ENCODE measurements at regions not wholly inside any gene's neighbourhood (a gene's known extent, or its start where the extent isn't known, plus 50 kb on each side); places are given as distances from the start of the nearest gene placed in this dataset.
A peak's percentile ranks its signal among the peaks of the same experiment; 100 is the strongest.

GRCh38 chr14:79989990-79990389 is 221.3 kb downstream of the DIO2 start:
- Histone ChIP-seq H3K4ac (ENCODE audit: low read depth in 1 of 2, low read length in 2 of 2) (no peak overlapping the region), H3K27me3 (ENCODE audit: control insufficient read depth in 1 of 2, insufficient read depth in 1 of 2, low read length in 2 of 2) (no peaks in the 10 kb centered on the region), H2BK120ac (ENCODE audit: low read depth, low read length) (no peak overlapping the region), H3K4me1 (ENCODE audit: control insufficient read depth, insufficient read depth, low read depth, low read length) (no peaks in the 10 kb centered on the region), H3K9ac (ENCODE audit: low read length) (no peak overlapping the region), H4K8ac (ENCODE audit: low read length) (no peak overlapping the region), H3K14ac (ENCODE audit: low read length in 2 of 2) (no peak overlapping the region), H3K4me2 (ENCODE audit: low read length, poor library complexity, severe bottlenecking) (no peak overlapping the region), H3K18ac (ENCODE audit: low read depth in 1 of 2, low read length in 2 of 2) (no peak overlapping the region), H4K91ac (ENCODE audit: low read length) (no peak overlapping the region), H3K27ac (ENCODE audit: low read length, poor library complexity, severe bottlenecking) (no peak overlapping the region), H2AK5ac (ENCODE audit: low read length, severe bottlenecking) (no peak overlapping the region), H3K9me3 (ENCODE audit: control insufficient read depth, low read length) (no peaks in the 10 kb centered on the region), H3K79me1 (replicated peaks; ENCODE audit: low read length, poor library complexity, severe bottlenecking) (no peaks in the 10 kb centered on the region), H3K23ac (ENCODE audit: low read length in 2 of 2) (no peak overlapping the region), H2BK5ac (ENCODE audit: low read depth, low read length, poor library complexity, severe bottlenecking) (no peak overlapping the region), H2BK12ac (ENCODE audit: low read length in 2 of 2) (no peak overlapping the region), H2AFZ (ENCODE audit: low read depth, low read length) (no peak overlapping the region), H3K36me3 (ENCODE audit: control insufficient read depth in 1 of 2, insufficient read depth in 2 of 2, low read depth in 1 of 2, low read length in 2 of 2) (no peaks in the 10 kb centered on the region), H3K4me3 (ENCODE audit: insufficient read depth in 1 of 2, low read depth in 1 of 2, low read length in 2 of 2) (no peak overlapping the region), H2BK15ac (ENCODE audit: low read depth, poor library complexity, severe bottlenecking) (no peak overlapping the region)
- 95% methylated on average over 1 of the region's 2 CpGs for WGBS
- DNase-seq, result no peak

- Histone ChIP-seq H3K9me3 (ENCODE audit: control insufficient read depth, low read length) (no peaks in the 10 kb centered on the region), H3K36me3 (ENCODE audit: control insufficient read depth in 1 of 2, insufficient read depth in 2 of 2, low read depth in 1 of 2, low read length in 2 of 2) (no peaks in the 10 kb centered on the region), H3K4me2 (ENCODE audit: low read length, poor library complexity, severe bottlenecking) (no peak overlapping the region), H3K4me1 (ENCODE audit: control insufficient read depth, insufficient read depth, low read depth, low read length) (no peaks in the 10 kb centered on the region), H2BK12ac (ENCODE audit: low read length in 2 of 2) (no peak overlapping the region), H2BK15ac (ENCODE audit: low read depth, poor library complexity, severe bottlenecking) (no peak overlapping the region), H2BK5ac (ENCODE audit: low read depth, low read length, poor library complexity, severe bottlenecking) (no peak overlapping the region), H3K27ac (ENCODE audit: low read length, poor library complexity, severe bottlenecking) (no peak overlapping the region), H4K8ac (ENCODE audit: low read length) (no peak overlapping the region), H2BK120ac (ENCODE audit: low read depth, low read length) (no peak overlapping the region), H4K91ac (ENCODE audit: low read length) (no peak overlapping the region), H3K27me3 (ENCODE audit: control insufficient read depth in 1 of 2, insufficient read depth in 1 of 2, low read length in 2 of 2) (no peaks in the 10 kb centered on the region), H3K4ac (ENCODE audit: low read depth in 1 of 2, low read length in 2 of 2) (no peak overlapping the region), H2AK5ac (ENCODE audit: low read length, severe bottlenecking) (no peak overlapping the region), H2AFZ (ENCODE audit: low read depth, low read length) (no peak overlapping the region), H3K14ac (ENCODE audit: low read length in 2 of 2) (no peak overlapping the region), H3K9ac (ENCODE audit: low read length) (no peak overlapping the region), H3K4me3 (ENCODE audit: insufficient read depth in 1 of 2, low read depth in 1 of 2, low read length in 2 of 2) (no peak overlapping the region), H3K79me1 (replicated peaks; ENCODE audit: low read length, poor library complexity, severe bottlenecking) (no peaks in the 10 kb centered on the region), H3K23ac (ENCODE audit: low read length in 2 of 2) (no peak overlapping the region), H3K18ac (ENCODE audit: low read depth in 1 of 2, low read length in 2 of 2) (no peak overlapping the region)
- WGBS, result no CpG with 5 or more reads among the region's 1 CpG
- no peak for DNase-seq
These were observed 225.1 kb downstream of the DIO2 start for GRCh38 chr14:79986251-79986650.

GRCh38 chr14:79972230-79972629 is 239.1 kb downstream of the DIO2 start:
- no peak overlapping the region for H2BK120ac ChIP-seq (ENCODE audit: low read depth, low read length)
- H2BK5ac ChIP-seq (ENCODE audit: low read depth, low read length, poor library complexity, severe bottlenecking), result no peak overlapping the region
- no peak overlapping the region for H3K23ac ChIP-seq (ENCODE audit: low read length in 2 of 2)
- H3K79me1 ChIP-seq (replicated peaks; ENCODE audit: low read length, poor library complexity, severe bottlenecking), result no peaks in the 10 kb centered on the region
- no peak overlapping the region for H3K4me2 ChIP-seq (ENCODE audit: low read length, poor library complexity, severe bottlenecking)
- H3K14ac ChIP-seq (ENCODE audit: low read length in 2 of 2), result no peak overlapping the region
- H3K36me3 ChIP-seq (ENCODE audit: control insufficient read depth in 1 of 2, insufficient read depth in 2 of 2, low read depth in 1 of 2, low read length in 2 of 2), result no peaks in the 10 kb centered on the region
- no peak overlapping the region for H3K9ac ChIP-seq (ENCODE audit: low read length)
- H2BK12ac ChIP-seq (ENCODE audit: low read length in 2 of 2), result no peak overlapping the region
- no peak for DNase-seq
- H3K18ac ChIP-seq (ENCODE audit: low read depth in 1 of 2, low read length in 2 of 2), result no peak overlapping the region
- 86% methylated on average over 1 of the region's 1 CpG for WGBS
- no peaks in the 10 kb centered on the region for H3K4me1 ChIP-seq (ENCODE audit: control insufficient read depth, insufficient read depth, low read depth, low read length)
- H3K4me3 ChIP-seq (ENCODE audit: insufficient read depth in 1 of 2, low read depth in 1 of 2, low read length in 2 of 2), result no peak overlapping the region
- H4K91ac ChIP-seq (ENCODE audit: low read length), result no peak overlapping the region
- H3K9me3 ChIP-seq (ENCODE audit: control insufficient read depth, low read length), result no peaks in the 10 kb centered on the region
- no peak overlapping the region for H2AFZ ChIP-seq (ENCODE audit: low read depth, low read length)
- no peak overlapping the region for H2AK5ac ChIP-seq (ENCODE audit: low read length, severe bottlenecking)
- no peak overlapping the region for H3K27ac ChIP-seq (ENCODE audit: low read length, poor library complexity, severe bottlenecking)
- H4K8ac ChIP-seq (ENCODE audit: low read length), result no peak overlapping the region
- H2BK15ac ChIP-seq (ENCODE audit: low read depth, poor library complexity, severe bottlenecking), result no peak overlapping the region
- H3K4ac ChIP-seq (ENCODE audit: low read depth in 1 of 2, low read length in 2 of 2), result no peak overlapping the region
- no peaks in the 10 kb centered on the region for H3K27me3 ChIP-seq (ENCODE audit: control insufficient read depth in 1 of 2, insufficient read depth in 1 of 2, low read length in 2 of 2)

GRCh38 chr14:79971330-79971729 is 240.0 kb downstream of the DIO2 start:
- Histone ChIP-seq H3K23ac (ENCODE audit: low read length in 2 of 2) (no peak overlapping the region), H3K4me3 (ENCODE audit: insufficient read depth in 1 of 2, low read depth in 1 of 2, low read length in 2 of 2) (no peak overlapping the region), H3K27ac (ENCODE audit: low read length, poor library complexity, severe bottlenecking) (no peak overlapping the region), H3K4ac (ENCODE audit: low read depth in 1 of 2, low read length in 2 of 2) (no peak overlapping the region), H2BK12ac (ENCODE audit: low read length in 2 of 2) (no peak overlapping the region), H2AFZ (ENCODE audit: low read depth, low read length) (no peak overlapping the region), H2BK120ac (ENCODE audit: low read depth, low read length) (no peak overlapping the region), H3K18ac (ENCODE audit: low read depth in 1 of 2, low read length in 2 of 2) (no peak overlapping the region), H3K9me3 (ENCODE audit: control insufficient read depth, low read length) (no peaks in the 10 kb centered on the region), H3K4me2 (ENCODE audit: low read length, poor library complexity, severe bottlenecking) (no peak overlapping the region), H3K79me1 (replicated peaks; ENCODE audit: low read length, poor library complexity, severe bottlenecking) (no peaks in the 10 kb centered on the region), H3K4me1 (ENCODE audit: control insufficient read depth, insufficient read depth, low read depth, low read length) (no peaks in the 10 kb centered on the region), H3K14ac (ENCODE audit: low read length in 2 of 2) (no peak overlapping the region), H3K36me3 (ENCODE audit: control insufficient read depth in 1 of 2, insufficient read depth in 2 of 2, low read depth in 1 of 2, low read length in 2 of 2) (no peaks in the 10 kb centered on the region), H3K9ac (ENCODE audit: low read length) (peak overlapping the region; percentile 62), H4K8ac (ENCODE audit: low read length) (no peak overlapping the region), H4K91ac (ENCODE audit: low read length) (no peak overlapping the region), H2BK15ac (ENCODE audit: low read depth, poor library complexity, severe bottlenecking) (no peak overlapping the region), H3K27me3 (ENCODE audit: control insufficient read depth in 1 of 2, insufficient read depth in 1 of 2, low read length in 2 of 2) (no peaks in the 10 kb centered on the region), H2AK5ac (ENCODE audit: low read length, severe bottlenecking) (no peak overlapping the region), H2BK5ac (ENCODE audit: low read depth, low read length, poor library complexity, severe bottlenecking) (no peak overlapping the region)
- WGBS, result no CpG with 5 or more reads among the region's 2 CpGs
- peak; percentile 62 for DNase-seq
